DOHH2 (cell line): ENCODE measurements at regions not wholly inside any gene's neighbourhood (a gene's known extent, or its start where the extent isn't known, plus 50 kb on each side); places are given as distances from the start of the nearest gene placed in this dataset.

Experiments
- CTCF ChIP-seq: fragments of 200-600 bp; sonication (generic); IDR thresholded peaks from one replicate; pipeline ENCODE4 v1.5.1; 2014; ENCODE audit warnings: antibody characterized with exemption, mild to moderate bottlenecking, low read depth, low read length; ENCODE audit not compliant: poor library complexity, severe bottlenecking
- EZH2phosphoT487 ChIP-seq: fragments of 200-600 bp; sonication (generic); IDR thresholded peaks from 2 replicates; pipeline ENCODE4 v1.6.1; 2017; ENCODE audit warnings: borderline replicate concordance, mild to moderate bottlenecking, antibody characterized with exemption, low read length, moderate library complexity, mixed read lengths

- no peak for TF ChIP-seq CTCF
- TF ChIP-seq EZH2phosphoT487 = no peak
These were observed 89.9 kb downstream of the MTNR1B start for GRCh38 chr11:93059117-93059957.
